ENCODE measurements at regions not wholly inside any gene's neighbourhood (a gene's known extent, or its start where the extent isn't known, plus 50 kb on each side); places are given as distances from the start of the nearest gene placed in this dataset.

GRCh38 chr5:153018121-153018520, 472.3 kb upstream of the GRIA1 start:
- H3K27ac ChIP-seq: no peak overlapping the region
- no peaks in the 10 kb centered on the region for H3K36me3 ChIP-seq
- 87 to 89% methylated on average over 4 of the region's 4 CpGs for WGBS, 2 donors
- H3K27me3 ChIP-seq: no peaks in the 10 kb centered on the region
- H3K4me3 ChIP-seq: no peak overlapping the region
- H3K9me3 ChIP-seq: peaks cover 3 to 13% (median 4%) of the 10 kb centered on the region in 4 donors
- ATAC-seq (ENCODE audit: low FRiP score in 2 of 2) (no peak), DNase-seq (no peak)
- TF ChIP-seq CTCF (IDR thresholded peaks at IDR 0.05): no peak
- no peak for TF ChIP-seq POLR2AphosphoS5 (IDR thresholded peaks at IDR 0.05)
- no peak for TF ChIP-seq POLR2A (IDR thresholded peaks at IDR 0.05)
- no peak for TF ChIP-seq EP300 (IDR thresholded peaks at IDR 0.05)
- H3K4me1 ChIP-seq: no peaks in the 10 kb centered on the region

DNA sequence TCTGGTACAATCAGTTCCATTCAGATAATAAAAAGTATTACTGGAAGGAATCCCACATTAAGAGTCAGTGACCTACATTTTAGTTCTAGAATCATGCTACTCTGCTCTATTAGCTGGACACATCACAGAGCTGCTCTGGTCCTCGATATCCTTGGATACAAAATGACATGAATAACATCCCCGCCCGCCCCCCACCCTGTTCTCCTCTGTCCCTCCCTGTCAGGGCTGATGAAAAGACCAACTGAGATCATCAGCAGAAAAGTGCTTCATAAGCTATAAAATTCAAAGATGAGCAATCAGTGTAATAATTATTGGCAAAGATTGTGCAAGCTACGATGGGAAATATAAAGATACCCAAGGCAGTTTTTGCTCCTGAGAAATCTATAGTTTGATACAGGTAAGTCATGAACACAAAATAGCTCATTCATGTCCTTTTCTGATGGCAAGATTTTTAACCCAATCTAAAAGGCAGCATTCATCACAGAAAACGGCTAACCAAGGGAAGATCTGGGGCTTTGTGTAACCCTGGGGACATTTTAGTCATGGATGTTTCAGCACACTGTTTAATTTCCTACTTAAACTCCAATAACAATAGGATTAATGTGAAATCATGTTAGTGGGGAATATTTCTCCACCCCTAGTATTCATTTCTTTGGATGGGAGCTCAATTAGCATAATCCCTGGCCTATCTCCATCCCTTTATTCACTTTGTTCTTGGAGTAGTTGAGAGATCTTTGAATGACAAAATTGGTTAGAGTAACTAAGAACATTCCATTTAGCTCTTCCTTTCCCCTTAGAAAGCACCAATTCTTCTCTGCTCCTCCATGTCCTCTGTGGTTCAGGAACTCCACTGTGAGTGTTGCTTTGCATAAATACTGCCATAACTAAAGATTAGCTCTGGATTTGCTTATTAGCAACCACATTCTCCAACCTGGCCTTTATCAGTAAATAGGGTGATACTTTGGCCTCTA, 459.4 kb upstream of the GRIA1 start:
- H3K4me3 ChIP-seq: no peak overlapping the region
- no peaks in the 10 kb centered on the region for H3K4me1 ChIP-seq
- 75 to 84% methylated on average over 3 to 5 of the region's 5 CpGs for WGBS, 2 donors
- H3K9me3 ChIP-seq: no peaks in the 10 kb centered on the region
- no peaks in the 10 kb centered on the region for H3K27me3 ChIP-seq
- ATAC-seq (ENCODE audit: low FRiP score in 2 of 2): no peak
- no peak overlapping the region for H3K27ac ChIP-seq
- TF ChIP-seq EP300 (IDR thresholded peaks at IDR 0.05): no peak
- TF ChIP-seq POLR2AphosphoS5 (IDR thresholded peaks at IDR 0.05): no peak
- TF ChIP-seq CTCF (IDR thresholded peaks at IDR 0.05): no peak
- TF ChIP-seq POLR2A (IDR thresholded peaks at IDR 0.05): no peak
- DNase-seq: no peak
- no peaks in the 10 kb centered on the region for H3K36me3 ChIP-seq

DNA sequence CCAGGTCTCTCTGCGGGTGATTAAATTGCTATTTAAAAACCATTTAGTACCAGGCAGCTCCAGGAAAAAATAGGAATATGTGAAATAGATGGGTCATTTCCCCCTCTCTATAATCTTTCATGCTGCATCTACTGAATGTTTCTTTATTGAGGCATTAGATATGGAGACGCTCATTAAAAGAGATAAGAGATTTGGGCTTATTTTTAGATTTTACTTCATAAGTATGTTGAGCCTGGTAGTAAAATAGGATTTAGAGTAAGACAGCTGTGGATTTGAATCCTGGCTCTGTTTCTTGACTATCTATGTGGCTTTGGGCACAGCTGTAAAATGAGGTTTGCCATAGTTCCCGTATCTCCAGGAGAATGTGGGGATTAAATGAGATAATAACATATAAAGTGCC, 451.0 kb upstream of the GRIA1 start:
- H3K27ac ChIP-seq: no peak overlapping the region
- H3K4me1 ChIP-seq: no peaks in the 10 kb centered on the region
- no peaks in the 10 kb centered on the region for H3K9me3 ChIP-seq
- H3K36me3 ChIP-seq: no peaks in the 10 kb centered on the region
- H3K4me3 ChIP-seq: no peak overlapping the region
- WGBS, 2 donors: 85 to 96% methylated on average over 3 of the region's 3 CpGs
- no peaks in the 10 kb centered on the region for H3K27me3 ChIP-seq
- no peak for DNase-seq
- no peak for ATAC-seq (ENCODE audit: low FRiP score in 2 of 2)
- TF ChIP-seq POLR2A (IDR thresholded peaks at IDR 0.05) (no peak), EP300 (IDR thresholded peaks at IDR 0.05) (no peak), CTCF (IDR thresholded peaks at IDR 0.05) (no peak), POLR2AphosphoS5 (IDR thresholded peaks at IDR 0.05) (no peak)

GRCh38 chr5:153043886-153044285, 446.6 kb upstream of the GRIA1 start:
- H3K9me3 ChIP-seq: no peaks in the 10 kb centered on the region
- 61 to 81% methylated on average over 1 of the region's 1 CpG for WGBS, 2 donors
- H3K4me3 ChIP-seq: no peak overlapping the region
- no peak overlapping the region for H3K27ac ChIP-seq
- ATAC-seq (ENCODE audit: low FRiP score in 2 of 2) (no peak), DNase-seq (no peak)
- H3K4me1 ChIP-seq: no peaks in the 10 kb centered on the region
- no peak for TF ChIP-seq CTCF (IDR thresholded peaks at IDR 0.05)
- no peak for TF ChIP-seq EP300 (IDR thresholded peaks at IDR 0.05)
- no peak for TF ChIP-seq POLR2A (IDR thresholded peaks at IDR 0.05)
- H3K27me3 ChIP-seq: no peaks in the 10 kb centered on the region
- no peaks in the 10 kb centered on the region for H3K36me3 ChIP-seq

All from upper lobe of left lung (tissue), 6 donors.